Esophagus muscularis mucosa (tissue), 4 donors: ENCODE measurements at regions not wholly inside any gene's neighbourhood (a gene's known extent, or its start where the extent isn't known, plus 50 kb on each side); places are given as distances from the start of the nearest gene placed in this dataset.

ENCODE experiments used
- DNase-seq: peaks from one replicate; pipeline ENCODE4 v3.0.0-alpha.2; 2017; ENCODE audit errors: extremely low spot score
- H3K27ac ChIP-seq, 4 donors: fragments of 200-600 bp; sonication (generic); replicated peaks in 1 of 4; 1 replicate in 3 of 4; 2 replicates in 1 of 4; pipeline ENCODE4 v1.5.1; 2016 to 2019; ENCODE audit warnings: mild to moderate bottlenecking in 1 of 4
- H3K27me3 ChIP-seq, 4 donors: fragments of 200-600 bp; sonication (generic); one replicate each; pipeline versions ENCODE4 v1.5.1 to v1.6.0; 2016 to 2019
- H3K36me3 ChIP-seq, 4 donors: fragments of 200-600 bp; sonication (generic); one replicate each; pipeline ENCODE4 v1.5.1; 2016 to 2019
- H3K4me1 ChIP-seq, 4 donors: fragments of 200-600 bp; sonication (generic); one replicate each; pipeline ENCODE4 v1.5.1; 2016 to 2019
- H3K4me3 ChIP-seq, 4 donors: fragments of 200-600 bp; sonication (generic); 1 replicate in 2 of 4; 2 replicates in 2 of 4; pipeline ENCODE4 v1.5.1; 2016 to 2019; ENCODE audit warnings: mild to moderate bottlenecking in 4 of 4, moderate library complexity in 1 of 4
- H3K9me3 ChIP-seq, 4 donors: fragments of 200-600 bp; sonication (generic); 1 replicate in 3 of 4; 2 replicates in 1 of 4; pipeline ENCODE4 v1.5.1; 2016 to 2019
- EP300 ChIP-seq: sonication (generic); formaldehyde crosslinking; IDR thresholded peaks from one replicate; pipeline ENCODE4 v1.6.1; 2017; ENCODE audit warnings: antibody characterized with exemption
- POLR2A ChIP-seq: fragments of 450-650 bp; IDR thresholded peaks from one replicate; pipeline ENCODE4 v1.6.1; 2017; ENCODE audit warnings: antibody characterized with exemption, moderate library complexity, mild to moderate bottlenecking, low read depth
- POLR2AphosphoS5 ChIP-seq, 2 donors: sonication (generic); formaldehyde crosslinking; IDR thresholded peaks; one replicate each; pipeline ENCODE4 v1.6.1; 2017; ENCODE audit warnings: antibody characterized with exemption in 2 of 2
- WGBS: methylation state at CpG from one replicate; pipeline ENCODE4 v1.1.5; 2018; 5-methylcytosine and 5-hydroxymethylcytosine counted together
- intact Hi-C: fragments of 100-400 bp; cut with DNase I; formaldehyde crosslinking; loops from one replicate; pipeline ENCODE4 v1.15.1; 2023
- TF ChIP-seq, protein P1 (sequence below), 3 experiments: fragments of 200-600 bp in 2 of 3; fragments of 450-650 bp in 1 of 3; sonication (generic) in 2 of 3; IDR thresholded peaks; one replicate each; pipeline ENCODE4 v1.5.1; 2017 to 2019; ENCODE audit warnings: antibody characterized with exemption in 3 of 3, mild to moderate bottlenecking in 2 of 3, moderate library complexity in 1 of 3

DNA sequence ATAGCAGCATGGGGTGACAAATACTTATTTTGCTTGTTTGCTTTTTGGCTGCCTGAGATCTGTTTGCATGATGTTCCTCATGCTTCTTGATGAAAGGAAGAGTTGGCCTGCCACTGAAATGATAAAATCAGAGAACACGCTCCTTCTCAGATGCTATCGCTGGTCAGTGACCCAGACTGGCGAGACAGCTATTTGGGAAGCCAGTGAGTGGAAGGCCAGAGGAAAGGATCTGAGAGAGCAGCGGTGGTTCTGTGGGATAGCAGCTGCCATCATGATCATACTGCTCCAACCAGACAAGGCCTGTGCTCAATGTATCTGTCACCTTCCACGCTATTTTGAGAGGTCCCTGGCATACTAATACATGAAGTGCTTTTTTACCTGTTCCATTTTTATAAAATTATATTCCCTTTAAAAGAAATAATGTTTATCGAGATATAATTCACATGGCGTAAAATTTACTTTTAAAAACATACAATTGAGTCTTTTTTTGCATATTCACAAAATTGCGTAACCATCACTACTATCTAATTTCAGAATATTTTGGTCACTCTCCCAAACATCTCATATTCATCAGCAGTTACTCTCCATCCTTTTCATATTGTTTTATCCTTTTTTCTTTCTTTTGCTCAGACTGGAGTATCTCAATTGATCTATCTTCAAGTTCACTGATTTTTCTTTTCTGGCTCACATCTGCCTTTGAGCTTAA lies 695.1 kb downstream of the TNS3 start:
- 88% methylated on average over 8 of the region's 8 CpGs for WGBS
- intact Hi-C loops, result no loop called here
- H3K36me3 ChIP-seq, result no peaks in the 10 kb centered on the region
- H3K27me3 ChIP-seq, result no peaks in the 10 kb centered on the region
- no peaks in the 10 kb centered on the region for H3K4me1 ChIP-seq
- no peak overlapping the region for H3K27ac ChIP-seq
- TF ChIP-seq, protein P1, sequence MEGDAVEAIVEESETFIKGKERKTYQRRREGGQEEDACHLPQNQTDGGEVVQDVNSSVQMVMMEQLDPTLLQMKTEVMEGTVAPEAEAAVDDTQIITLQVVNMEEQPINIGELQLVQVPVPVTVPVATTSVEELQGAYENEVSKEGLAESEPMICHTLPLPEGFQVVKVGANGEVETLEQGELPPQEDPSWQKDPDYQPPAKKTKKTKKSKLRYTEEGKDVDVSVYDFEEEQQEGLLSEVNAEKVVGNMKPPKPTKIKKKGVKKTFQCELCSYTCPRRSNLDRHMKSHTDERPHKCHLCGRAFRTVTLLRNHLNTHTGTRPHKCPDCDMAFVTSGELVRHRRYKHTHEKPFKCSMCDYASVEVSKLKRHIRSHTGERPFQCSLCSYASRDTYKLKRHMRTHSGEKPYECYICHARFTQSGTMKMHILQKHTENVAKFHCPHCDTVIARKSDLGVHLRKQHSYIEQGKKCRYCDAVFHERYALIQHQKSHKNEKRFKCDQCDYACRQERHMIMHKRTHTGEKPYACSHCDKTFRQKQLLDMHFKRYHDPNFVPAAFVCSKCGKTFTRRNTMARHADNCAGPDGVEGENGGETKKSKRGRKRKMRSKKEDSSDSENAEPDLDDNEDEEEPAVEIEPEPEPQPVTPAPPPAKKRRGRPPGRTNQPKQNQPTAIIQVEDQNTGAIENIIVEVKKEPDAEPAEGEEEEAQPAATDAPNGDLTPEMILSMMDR (IDR thresholded peaks at IDR 0.05), result no peak
- no peak for TF ChIP-seq POLR2AphosphoS5 (IDR thresholded peaks at IDR 0.05)
- no peak for TF ChIP-seq EP300
- no peak for TF ChIP-seq POLR2A
- no peak overlapping the region for H3K4me3 ChIP-seq
- DNase-seq, result peak; percentile 53
- H3K9me3 ChIP-seq, result peaks cover 0 to 27% (median 8%) of the 10 kb centered on the region in 4 donors

DNA sequence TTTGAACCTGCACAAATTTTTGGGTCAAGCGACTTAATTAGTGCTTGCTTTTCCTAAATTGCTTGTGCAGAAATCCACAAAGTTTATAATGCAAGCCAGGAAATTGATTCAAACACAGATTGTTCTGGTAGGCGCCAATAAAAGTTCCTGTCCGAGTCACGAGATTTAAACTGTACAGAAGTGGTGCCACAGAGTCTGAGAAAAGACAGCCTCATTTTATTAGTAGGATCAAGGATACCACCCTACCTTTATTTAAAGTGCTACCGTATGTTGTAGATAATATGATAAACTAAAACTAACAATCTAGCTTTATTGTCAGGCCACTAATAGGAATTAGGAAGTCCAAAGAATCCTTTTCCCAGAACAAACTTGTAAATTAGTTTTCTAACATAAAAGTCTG lies 696.7 kb downstream of the TNS3 start:
- WGBS, result 70% methylated on average over 5 of the region's 5 CpGs
- intact Hi-C loops, result no loop called here

DNA sequence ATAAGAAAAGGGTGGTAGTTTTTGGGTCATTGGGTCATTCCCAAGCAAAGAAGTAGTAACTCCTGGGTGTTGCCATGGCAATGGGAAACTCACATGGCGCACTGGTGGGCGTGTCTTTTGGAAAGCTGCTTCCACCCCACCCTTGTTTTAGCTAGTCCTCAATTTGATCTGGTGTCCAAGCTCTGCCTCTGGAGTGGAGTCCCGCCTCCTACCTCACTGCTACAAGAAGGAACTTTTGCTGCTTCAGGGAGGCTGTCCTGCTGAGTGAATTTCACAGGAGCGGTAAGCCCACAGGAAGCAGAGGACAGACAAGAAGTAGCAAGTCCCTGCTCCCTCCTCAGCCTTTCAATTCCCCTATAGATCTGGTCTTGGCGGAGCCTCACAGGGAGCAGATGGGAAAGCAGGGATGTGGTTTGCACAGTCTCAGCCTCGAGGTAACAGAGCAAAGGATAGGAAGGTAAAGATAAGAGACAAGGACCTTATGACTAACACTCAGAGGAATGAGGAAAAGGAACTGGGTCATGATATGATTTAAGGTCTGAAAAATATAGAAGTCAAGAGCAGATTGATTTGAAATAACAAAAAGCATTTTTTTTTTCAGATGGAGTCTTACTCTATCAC lies 700.3 kb downstream of the TNS3 start:
- Histone ChIP-seq H3K9me3 (no peaks in the 10 kb centered on the region), H3K27me3 (no peaks in the 10 kb centered on the region), H3K36me3 (no peaks in the 10 kb centered on the region), H3K27ac (no peak overlapping the region), H3K4me1 (no peaks in the 10 kb centered on the region), H3K4me3 (no peak overlapping the region)
- WGBS, result 91% methylated on average over 6 of the region's 6 CpGs
- DNase-seq, result peak; percentile 82
- TF ChIP-seq EP300, result no peak
- TF ChIP-seq, protein P1 (IDR thresholded peaks at IDR 0.05), result no peak
- no peak for TF ChIP-seq POLR2AphosphoS5 (IDR thresholded peaks at IDR 0.05)
- no peak for TF ChIP-seq POLR2A
- intact Hi-C loops, result no loop called here

More for the DNA sequence above, 696.7 kb downstream of the TNS3 start:
- Histone ChIP-seq H3K9me3 (peaks cover 0 to 20% (median 8%) of the 10 kb centered on the region in 4 donors), H3K27ac (no peak overlapping the region), H3K4me1 (no peaks in the 10 kb centered on the region), H3K27me3 (no peaks in the 10 kb centered on the region), H3K36me3 (no peaks in the 10 kb centered on the region), H3K4me3 (no peak overlapping the region)
- DNase-seq, result no peak
- no peak for TF ChIP-seq POLR2AphosphoS5 (IDR thresholded peaks at IDR 0.05)
- TF ChIP-seq EP300, result no peak
- TF ChIP-seq POLR2A, result no peak
- TF ChIP-seq, protein P1 (IDR thresholded peaks at IDR 0.05), result no peak

DNA sequence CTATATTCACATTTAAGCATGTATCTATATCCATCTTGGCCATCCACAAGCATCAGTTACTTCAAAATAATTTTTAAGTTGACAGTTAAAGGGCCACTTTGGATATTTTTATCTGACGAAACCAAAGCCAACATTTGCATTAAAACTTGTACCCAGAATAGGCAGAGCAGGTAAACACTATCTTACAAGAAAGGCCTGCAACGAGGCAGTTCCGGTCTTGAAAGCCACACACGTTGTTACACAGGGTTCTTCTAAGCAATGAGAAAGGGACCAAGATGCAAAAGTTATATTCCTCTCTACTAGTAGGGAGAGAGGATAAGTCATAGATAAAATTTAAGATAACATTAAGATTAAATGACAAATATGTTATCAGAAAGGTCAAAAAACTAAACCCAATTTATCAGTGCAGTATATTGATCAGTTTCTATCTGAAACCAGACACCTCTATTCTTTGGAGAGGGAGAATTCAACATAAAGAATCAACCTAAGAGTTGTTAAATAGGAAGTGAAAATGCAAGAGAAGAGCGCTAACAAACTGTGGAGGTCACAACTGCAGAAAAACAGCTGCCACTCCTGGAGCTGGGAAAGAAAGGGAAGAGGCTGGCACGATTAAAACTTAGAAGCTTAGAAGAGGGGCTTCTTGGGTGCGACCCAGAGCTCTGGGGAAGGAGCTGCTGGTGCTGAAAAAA lies 701.3 kb downstream of the TNS3 start:
- H3K4me3 ChIP-seq, result no peak overlapping the region

More for the DNA sequence above, 701.3 kb downstream of the TNS3 start:
- H3K27me3 ChIP-seq, result no peaks in the 10 kb centered on the region
- TF ChIP-seq EP300, result no peak
- no peak for TF ChIP-seq POLR2A
- no peak for TF ChIP-seq POLR2AphosphoS5 (IDR thresholded peaks at IDR 0.05)
- TF ChIP-seq, protein P1 (IDR thresholded peaks at IDR 0.05), result no peak
- no peak overlapping the region for H3K27ac ChIP-seq
- H3K4me1 ChIP-seq, result no peaks in the 10 kb centered on the region
- intact Hi-C loops, result no loop called here
- peak; percentile 24 for DNase-seq
- 84% methylated on average over 7 of the region's 7 CpGs for WGBS
- H3K9me3 ChIP-seq, result no peaks in the 10 kb centered on the region
- no peaks in the 10 kb centered on the region for H3K36me3 ChIP-seq
